ENCODE measurements at regions not wholly inside any gene's neighbourhood (a gene's known extent, or its start where the extent isn't known, plus 50 kb on each side); places are given as distances from the start of the nearest gene placed in this dataset.

DNA sequence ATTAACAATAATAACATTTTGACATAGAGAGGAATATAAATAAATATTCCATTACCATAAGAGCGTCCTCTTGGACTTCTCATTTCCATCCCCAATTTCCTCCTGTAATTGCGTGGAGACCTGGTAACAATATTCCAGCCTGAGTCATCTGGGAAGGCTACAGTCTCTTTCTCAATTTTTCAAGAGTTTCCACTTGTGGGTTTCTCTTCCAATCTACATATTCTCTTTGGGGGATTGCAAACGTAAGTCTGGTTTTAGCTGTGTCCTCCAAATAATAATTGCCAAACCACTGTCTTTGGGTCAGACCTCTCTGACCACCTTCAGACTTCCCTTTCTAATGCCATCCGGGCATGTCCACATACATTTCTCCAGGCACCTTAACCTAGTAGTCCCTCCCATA lies 124.5 kb upstream of the USP24 start:
- ATAC-seq (ENCODE audit: insufficient read depth, low FRiP score) (no peak), DNase-seq (no peak)
- no peaks in the 10 kb centered on the region for H3K36me3 ChIP-seq (ENCODE audit: control insufficient read depth in 4 of 4, insufficient read depth in 4 of 4, low read length in 4 of 4)
- no peak for TF ChIP-seq CTCF (IDR thresholded peaks at IDR 0.05; ENCODE audit: control extremely low read depth, extremely low read depth)
- WGBS, 2 donors, result 84 to 93% methylated on average over 4 of the region's 4 CpGs
- H3K4me3 ChIP-seq, result no peak overlapping the region
- H3K9me3 ChIP-seq (ENCODE audit: control insufficient read depth in 4 of 4, insufficient read depth in 3 of 4, low read length in 3 of 4), result peaks cover 0 to 4% (median under 1%) of the 10 kb centered on the region in 4 donors
- no peaks in the 10 kb centered on the region for H3K27me3 ChIP-seq (ENCODE audit: control insufficient read depth in 3 of 3, insufficient read depth in 3 of 3, low read length in 2 of 3)
- H3K4me1 ChIP-seq (ENCODE audit: control insufficient read depth in 5 of 5, insufficient read depth in 5 of 5, low read length in 5 of 5), result no peaks in the 10 kb centered on the region
- no peak overlapping the region for H3K27ac ChIP-seq (ENCODE audit: low read depth in 1 of 2, low read length in 1 of 2)
- H3K9ac ChIP-seq (ENCODE audit: insufficient read depth in 1 of 2, low read length in 2 of 2), result no peak overlapping the region

DNA sequence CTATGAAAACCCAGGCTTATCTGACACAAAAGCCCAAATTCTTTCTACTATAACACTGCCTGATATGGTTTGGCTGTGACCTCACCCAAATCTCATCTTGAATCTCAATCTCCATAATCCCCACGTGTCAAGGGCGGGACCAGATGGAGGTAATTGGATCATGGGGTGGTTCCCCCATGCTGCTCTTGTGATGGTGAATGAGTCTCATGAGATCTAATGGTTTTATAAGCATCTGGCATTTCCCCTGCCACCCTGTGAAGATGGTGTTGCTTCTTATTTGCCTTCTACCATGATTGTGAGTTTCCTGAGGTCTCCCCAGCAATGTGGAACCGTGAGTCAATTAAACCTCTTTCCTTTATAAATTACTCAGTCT lies 123.3 kb upstream of the USP24 start:
- no peaks in the 10 kb centered on the region for H3K36me3 ChIP-seq (ENCODE audit: control insufficient read depth in 4 of 4, insufficient read depth in 4 of 4, low read length in 4 of 4)
- H3K27ac ChIP-seq (ENCODE audit: low read depth in 1 of 2, low read length in 1 of 2), result no peak overlapping the region
- WGBS, 2 donors, result 67 to 86% methylated on average over 3 of the region's 3 CpGs
- H3K4me3 ChIP-seq, result no peak overlapping the region
- H3K4me1 ChIP-seq (ENCODE audit: control insufficient read depth in 5 of 5, insufficient read depth in 5 of 5, low read length in 5 of 5), result peaks cover 0 to 5% (median 0%) of the 10 kb centered on the region in 5 donors
- no peak for ATAC-seq (ENCODE audit: insufficient read depth, low FRiP score)
- H3K9me3 ChIP-seq (ENCODE audit: control insufficient read depth in 4 of 4, insufficient read depth in 3 of 4, low read length in 3 of 4), result peaks cover 0 to 4% (median under 1%) of the 10 kb centered on the region in 4 donors
- DNase-seq, result no peak
- no peak for TF ChIP-seq CTCF (IDR thresholded peaks at IDR 0.05; ENCODE audit: control extremely low read depth, extremely low read depth)
- H3K27me3 ChIP-seq (ENCODE audit: control insufficient read depth in 3 of 3, insufficient read depth in 3 of 3, low read length in 2 of 3), result no peaks in the 10 kb centered on the region
- no peak overlapping the region for H3K9ac ChIP-seq (ENCODE audit: insufficient read depth in 1 of 2, low read length in 2 of 2)

- Histone ChIP-seq H3K27ac (ENCODE audit: low read depth in 1 of 2, low read length in 1 of 2) (no peak overlapping the region), H3K9me3 (ENCODE audit: control insufficient read depth in 4 of 4, insufficient read depth in 3 of 4, low read length in 3 of 4) (peaks cover 0 to 4% (median under 1%) of the 10 kb centered on the region in 4 donors), H3K4me1 (ENCODE audit: control insufficient read depth in 5 of 5, insufficient read depth in 5 of 5, low read length in 5 of 5) (peaks cover 0 to 6% (median 0%) of the 10 kb centered on the region in 5 donors), H3K27me3 (ENCODE audit: control insufficient read depth in 3 of 3, insufficient read depth in 3 of 3, low read length in 2 of 3) (no peaks in the 10 kb centered on the region), H3K36me3 (ENCODE audit: control insufficient read depth in 4 of 4, insufficient read depth in 4 of 4, low read length in 4 of 4) (no peaks in the 10 kb centered on the region), H3K4me3 (no peak overlapping the region), H3K9ac (ENCODE audit: insufficient read depth in 1 of 2, low read length in 2 of 2) (no peak overlapping the region)
- WGBS, 2 donors, result 38 to 68% methylated on average over 5 of the region's 5 CpGs
- ATAC-seq (ENCODE audit: insufficient read depth, low FRiP score) (no peak), DNase-seq (peak in 1 of 3 donors; percentile 46)
- TF ChIP-seq CTCF (IDR thresholded peaks at IDR 0.05; ENCODE audit: control extremely low read depth, extremely low read depth), result no peak
Observed at GRCh38 chr1:55337801-55338447, 122.8 kb upstream of the USP24 start.

DNA sequence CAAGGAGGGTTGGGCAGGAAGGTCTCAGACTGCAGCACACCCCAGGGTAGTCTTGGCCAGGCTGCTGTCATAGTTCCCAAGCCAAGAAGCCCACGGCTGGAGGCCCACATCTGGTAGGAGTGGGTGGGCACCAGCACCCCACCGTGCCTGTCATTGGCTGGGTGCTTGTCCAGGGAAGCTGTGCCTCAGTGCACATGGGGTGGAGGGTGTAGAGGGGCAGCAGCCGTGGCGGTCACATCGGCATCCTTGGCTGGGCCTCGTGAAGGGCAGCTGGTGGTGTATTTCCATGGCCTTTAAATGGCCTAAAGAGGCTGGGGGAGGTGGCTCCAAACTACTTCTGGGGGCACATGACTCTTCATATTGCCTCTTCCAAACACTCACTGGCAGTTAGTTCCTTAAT lies 119.6 kb upstream of the USP24 start:
- TF ChIP-seq CTCF (IDR thresholded peaks at IDR 0.05; ENCODE audit: control extremely low read depth, extremely low read depth), result no peak
- WGBS, 2 donors, result 94 to 97% methylated on average over 6 of the region's 6 CpGs
- no peak for ATAC-seq (ENCODE audit: insufficient read depth, low FRiP score)

More for the DNA sequence above, 119.6 kb upstream of the USP24 start:
- H3K4me1 ChIP-seq (ENCODE audit: control insufficient read depth in 5 of 5, insufficient read depth in 5 of 5, low read length in 5 of 5), result peaks cover 0 to 17% (median 3%) of the 10 kb centered on the region in 5 donors
- no peaks in the 10 kb centered on the region for H3K36me3 ChIP-seq (ENCODE audit: control insufficient read depth in 4 of 4, insufficient read depth in 4 of 4, low read length in 4 of 4)
- DNase-seq, result no peak
- peaks cover 0 to 2% (median under 1%) of the 10 kb centered on the region in 4 donors for H3K9me3 ChIP-seq (ENCODE audit: control insufficient read depth in 4 of 4, insufficient read depth in 3 of 4, low read length in 3 of 4)
- H3K27me3 ChIP-seq (ENCODE audit: control insufficient read depth in 3 of 3, insufficient read depth in 3 of 3, low read length in 2 of 3), result no peaks in the 10 kb centered on the region
- H3K4me3 ChIP-seq, result no peak overlapping the region
- no peak overlapping the region for H3K9ac ChIP-seq (ENCODE audit: insufficient read depth in 1 of 2, low read length in 2 of 2)
- no peak overlapping the region for H3K27ac ChIP-seq (ENCODE audit: low read depth in 1 of 2, low read length in 1 of 2)
